Mucosa of rectum (tissue), 2 donors: ENCODE measurements at regions not wholly inside any gene's neighbourhood (a gene's known extent, or its start where the extent isn't known, plus 50 kb on each side); places are given as distances from the start of the nearest gene placed in this dataset.

ENCODE experiments used
- H3K27ac ChIP-seq, 2 donors: one replicate each; pipeline ENCODE4 v1.7.0; 2013; ENCODE audit warnings: inconsistent platforms in 2 of 2, low read depth in 2 of 2, low read length in 2 of 2
- H3K27me3 ChIP-seq, 2 donors: one replicate each; pipeline ENCODE4 v1.7.0; 2013; ENCODE audit warnings: low read length in 2 of 2; ENCODE audit not compliant: control insufficient read depth in 2 of 2, insufficient read depth in 2 of 2
- H3K36me3 ChIP-seq, 2 donors: one replicate each; pipeline ENCODE4 v1.7.0; 2013; ENCODE audit warnings: low read length in 2 of 2; ENCODE audit not compliant: control insufficient read depth in 2 of 2, insufficient read depth in 2 of 2
- H3K4me1 ChIP-seq, 2 donors: one replicate each; pipeline ENCODE4 v1.7.0; 2013; ENCODE audit warnings: low read length in 2 of 2, mild to moderate bottlenecking in 1 of 2; ENCODE audit not compliant: control insufficient read depth in 2 of 2, insufficient read depth in 2 of 2
- H3K4me3 ChIP-seq, 2 donors: one replicate each; pipeline ENCODE4 v1.7.0; 2013; ENCODE audit warnings: low read length in 2 of 2
- H3K9ac ChIP-seq, 2 donors: one replicate each; pipeline ENCODE4 v1.7.0; 2013; ENCODE audit warnings: low read length in 2 of 2, low read depth in 1 of 2, mild to moderate bottlenecking in 1 of 2
- H3K9me3 ChIP-seq, 2 donors: one replicate each; pipeline ENCODE4 v1.7.0; 2013; ENCODE audit warnings: low read length in 2 of 2; ENCODE audit not compliant: control insufficient read depth in 2 of 2
- donor health status: healthy.
- donor health status: Normal muscosa, but diverticular disease.

DNA sequence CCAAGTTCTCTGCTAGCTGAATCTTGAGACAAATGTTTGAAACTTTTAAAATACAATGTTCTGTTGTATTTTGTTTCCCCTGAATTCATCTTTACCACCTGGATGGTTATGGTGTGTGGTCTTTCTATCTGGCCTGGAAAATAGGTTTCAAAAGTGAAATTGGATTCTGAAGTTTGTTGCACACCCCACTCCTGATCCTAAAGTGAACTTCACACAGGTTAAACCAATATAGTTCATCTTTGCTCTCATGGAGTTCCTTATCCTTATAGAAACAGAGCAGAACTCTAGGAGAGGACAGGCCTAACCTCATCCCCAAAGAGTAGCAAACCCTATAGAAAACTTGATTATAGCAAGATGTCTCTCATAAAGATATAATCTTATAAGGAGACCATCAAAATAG is 179.4 kb upstream of the BCL6 start:
- Histone ChIP-seq H3K4me1 (no peaks in the 10 kb centered on the region), H3K9me3 (no peaks in the 10 kb centered on the region), H3K9ac (no peak overlapping the region), H3K36me3 (no peaks in the 10 kb centered on the region), H3K27ac (no peak overlapping the region), H3K27me3 (no peaks in the 10 kb centered on the region), H3K4me3 (no peak overlapping the region)

DNA sequence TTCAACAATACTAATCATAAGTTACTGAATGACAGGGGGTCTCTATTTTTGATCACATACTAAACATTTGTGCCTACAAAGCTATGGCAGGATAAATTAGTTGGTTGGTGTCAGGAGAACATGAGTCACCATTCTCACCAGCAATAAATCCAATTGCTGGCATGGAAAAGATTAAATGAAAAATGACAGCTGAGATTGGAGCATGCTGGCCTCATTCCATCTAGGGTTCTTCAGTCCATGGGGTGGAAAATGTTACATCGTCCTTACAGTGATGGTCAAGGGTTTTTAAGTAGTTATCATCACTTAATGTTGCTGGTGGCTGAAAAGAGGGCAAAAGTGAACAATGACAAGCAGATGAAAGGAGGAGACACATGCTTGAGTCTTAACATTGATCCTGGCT is 180.1 kb upstream of the BCL6 start:
- no peaks in the 10 kb centered on the region for H3K27me3 ChIP-seq
- no peaks in the 10 kb centered on the region for H3K36me3 ChIP-seq
- no peaks in the 10 kb centered on the region for H3K9me3 ChIP-seq
- H3K4me3 ChIP-seq = no peak overlapping the region
- H3K9ac ChIP-seq = no peak overlapping the region
- H3K4me1 ChIP-seq = no peaks in the 10 kb centered on the region
- no peak overlapping the region for H3K27ac ChIP-seq

DNA sequence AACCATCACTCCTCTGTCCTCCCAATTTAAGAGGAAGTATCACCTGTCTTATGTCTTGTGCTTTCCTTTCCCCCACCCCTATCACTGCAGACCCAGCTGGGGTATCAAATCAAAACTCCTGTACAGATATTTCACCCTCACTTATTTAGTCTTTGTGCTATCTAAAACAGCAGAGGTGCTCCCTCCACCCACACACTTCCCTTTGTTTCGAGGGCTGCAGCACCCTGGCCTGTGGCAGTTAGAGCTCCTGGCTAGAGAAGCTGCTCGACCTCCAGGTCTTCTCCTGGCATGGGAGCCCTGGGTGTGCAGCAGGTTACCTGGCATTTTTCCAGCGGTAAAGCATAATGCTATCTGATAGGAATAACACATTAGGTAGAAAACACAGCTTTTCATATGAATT is 181.4 kb upstream of the BCL6 start:
- H3K4me1 ChIP-seq = no peaks in the 10 kb centered on the region
- H3K27ac ChIP-seq = no peak overlapping the region

DNA sequence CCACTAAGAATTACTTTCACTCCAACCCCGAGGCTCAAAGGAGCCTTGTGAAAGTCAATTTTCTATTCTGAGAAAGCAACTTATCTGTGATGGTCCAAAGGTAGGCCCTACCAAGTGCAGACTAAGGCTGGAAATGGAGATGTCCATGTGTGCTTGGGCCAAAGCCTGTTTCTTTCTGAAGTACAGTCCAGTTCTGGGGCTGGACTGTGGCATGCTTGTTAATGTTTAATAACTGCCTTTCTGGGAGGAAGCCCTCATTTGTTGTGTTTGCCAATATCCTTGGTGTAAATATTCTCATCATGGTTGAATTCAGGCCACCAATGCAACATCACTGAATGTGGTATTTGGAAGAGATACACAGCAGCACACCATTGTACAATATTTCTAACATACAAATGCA is 182.3 kb upstream of the BCL6 start:
- H3K4me3 ChIP-seq = no peak overlapping the region
- no peaks in the 10 kb centered on the region for H3K9me3 ChIP-seq
- H3K27me3 ChIP-seq = no peaks in the 10 kb centered on the region
- H3K9ac ChIP-seq = no peak overlapping the region
- no peak overlapping the region for H3K27ac ChIP-seq
- no peaks in the 10 kb centered on the region for H3K36me3 ChIP-seq
- H3K4me1 ChIP-seq = no peaks in the 10 kb centered on the region

More for the DNA sequence above, 181.4 kb upstream of the BCL6 start:
- Histone ChIP-seq H3K27me3 (no peaks in the 10 kb centered on the region), H3K9me3 (no peaks in the 10 kb centered on the region), H3K4me3 (no peak overlapping the region), H3K9ac (no peak overlapping the region), H3K36me3 (no peaks in the 10 kb centered on the region)

DNA sequence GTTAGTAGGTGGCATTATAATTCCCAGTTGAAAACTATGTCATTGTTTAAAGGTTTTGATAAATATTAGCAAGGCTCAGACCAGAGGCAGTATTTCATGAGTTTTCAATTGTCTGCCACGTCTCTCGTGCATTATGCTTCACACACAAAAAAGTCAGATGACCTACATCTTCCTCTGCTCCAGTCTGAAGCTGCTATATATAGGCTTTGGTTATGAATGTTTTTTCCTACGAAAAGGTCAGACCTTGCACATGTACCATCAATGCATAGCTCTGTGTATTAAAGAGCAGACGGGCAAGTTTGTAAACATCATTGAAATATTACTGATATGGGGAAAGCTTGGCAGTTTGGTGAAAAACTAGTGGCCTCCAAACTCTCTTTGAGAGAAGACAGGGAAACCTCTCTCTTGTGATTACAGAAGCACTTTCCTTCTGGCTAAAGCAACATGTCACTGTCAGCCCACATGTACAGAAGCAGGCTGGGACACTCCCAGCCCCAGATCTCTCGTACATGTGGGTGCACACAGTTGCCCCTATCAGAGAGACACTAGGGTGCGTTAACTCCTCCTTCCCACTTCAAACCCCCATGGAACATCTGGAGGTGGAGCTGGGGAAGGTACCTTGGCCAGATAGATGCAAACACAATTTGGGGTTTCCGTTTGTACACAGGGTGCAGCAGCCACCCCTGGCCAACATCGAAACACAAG is 184.0 kb upstream of the BCL6 start:
- Histone ChIP-seq H3K36me3 (no peaks in the 10 kb centered on the region), H3K4me3 (no peak overlapping the region), H3K9ac (no peak overlapping the region)

DNA sequence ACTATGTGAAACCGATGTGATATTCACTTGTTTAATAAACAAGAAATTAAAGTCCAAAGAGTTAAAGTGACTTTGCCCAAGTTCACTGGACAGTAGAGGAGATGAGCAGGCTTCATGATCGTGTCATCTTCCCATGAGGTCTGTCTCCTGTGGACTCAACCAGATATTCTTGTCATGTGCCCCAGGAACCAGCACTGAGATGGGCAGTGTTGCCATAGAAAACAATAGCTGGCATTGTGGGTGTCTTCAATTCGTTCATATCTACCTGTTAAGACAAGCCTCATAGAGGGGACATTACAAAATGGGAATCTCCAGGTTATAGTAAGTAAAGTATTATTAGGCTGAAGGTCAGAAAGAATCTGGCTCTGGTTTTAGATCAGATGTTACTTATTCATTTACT is 184.8 kb upstream of the BCL6 start:
- H3K27ac ChIP-seq = no peak overlapping the region
- no peaks in the 10 kb centered on the region for H3K4me1 ChIP-seq
- no peaks in the 10 kb centered on the region for H3K36me3 ChIP-seq
- no peaks in the 10 kb centered on the region for H3K9me3 ChIP-seq
- H3K4me3 ChIP-seq = no peak overlapping the region
- H3K9ac ChIP-seq = no peak overlapping the region
- no peaks in the 10 kb centered on the region for H3K27me3 ChIP-seq

More for the DNA sequence above, 184.0 kb upstream of the BCL6 start:
- Histone ChIP-seq H3K9me3 (no peaks in the 10 kb centered on the region), H3K27me3 (no peaks in the 10 kb centered on the region), H3K27ac (no peak overlapping the region), H3K4me1 (no peaks in the 10 kb centered on the region)

DNA sequence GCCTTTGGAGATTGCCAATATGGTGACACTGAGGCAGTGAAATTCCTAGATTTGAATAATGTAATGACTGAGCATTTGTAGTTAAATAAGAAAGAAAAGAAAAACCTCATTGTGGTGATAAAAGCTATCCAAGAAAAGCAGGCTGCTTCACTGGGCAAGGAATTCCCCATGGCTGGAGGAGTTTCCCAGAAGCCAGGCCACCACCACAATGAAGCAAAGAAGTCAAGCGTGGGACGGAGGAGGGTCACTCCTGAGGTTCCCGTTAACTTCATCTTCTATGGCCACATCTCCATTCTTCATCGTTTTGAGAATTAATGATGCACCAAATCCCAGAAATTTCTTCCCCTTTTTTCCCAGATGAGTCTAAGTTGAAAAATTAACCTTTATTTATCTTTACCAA is 185.8 kb upstream of the BCL6 start:
- Histone ChIP-seq H3K27me3 (no peaks in the 10 kb centered on the region), H3K4me3 (no peak overlapping the region), H3K9ac (no peak overlapping the region), H3K9me3 (no peaks in the 10 kb centered on the region), H3K27ac (no peak overlapping the region), H3K4me1 (no peaks in the 10 kb centered on the region), H3K36me3 (no peaks in the 10 kb centered on the region)

DNA sequence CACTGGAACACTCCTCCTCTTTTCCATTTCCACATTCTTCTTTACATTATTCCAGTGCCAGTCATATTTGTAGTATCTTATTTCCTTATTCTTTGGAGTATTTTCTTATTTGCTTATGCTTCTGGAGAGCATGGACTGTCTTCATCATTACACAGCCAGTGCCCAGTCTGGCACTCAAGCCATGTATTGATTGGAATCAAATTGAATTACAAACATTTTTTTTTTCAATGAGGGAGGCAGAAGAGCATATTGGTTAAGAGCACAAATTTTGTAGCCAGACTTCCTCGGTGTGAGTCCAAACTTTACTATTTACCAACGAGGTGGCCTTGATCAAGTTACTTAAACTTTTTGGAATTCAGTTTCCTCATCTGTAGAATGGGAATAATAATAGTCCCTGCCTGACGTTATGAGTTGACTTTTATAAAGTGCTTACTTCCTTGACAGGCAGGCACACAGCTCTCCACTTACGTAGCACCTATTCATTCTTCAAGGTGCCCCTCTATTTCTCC is 186.6 kb upstream of the BCL6 start:
- Histone ChIP-seq H3K9ac (no peak overlapping the region), H3K4me1 (no peaks in the 10 kb centered on the region), H3K27ac (no peak overlapping the region), H3K9me3 (no peaks in the 10 kb centered on the region), H3K4me3 (no peak overlapping the region), H3K36me3 (no peaks in the 10 kb centered on the region), H3K27me3 (no peaks in the 10 kb centered on the region)

DNA sequence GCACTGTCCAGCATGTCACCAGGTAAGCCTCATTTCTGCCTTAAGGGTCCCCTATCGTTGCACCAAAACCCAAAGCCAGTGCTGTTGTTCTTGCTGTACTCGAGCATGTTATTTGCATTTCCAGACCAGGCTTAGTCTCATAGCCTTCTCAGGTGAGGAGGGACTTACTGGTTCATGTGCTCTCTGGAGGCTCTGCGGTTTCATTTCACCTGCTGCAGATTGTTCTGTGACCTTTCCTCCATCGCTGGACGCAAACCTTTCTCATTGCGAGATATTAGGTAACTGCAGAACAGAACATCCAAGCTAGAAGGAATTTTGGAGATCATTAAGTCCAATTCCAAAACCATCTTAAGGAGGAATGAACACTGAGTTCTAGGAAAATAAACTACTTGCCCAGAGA is 187.3 kb upstream of the BCL6 start:
- no peaks in the 10 kb centered on the region for H3K27me3 ChIP-seq
- no peaks in the 10 kb centered on the region for H3K36me3 ChIP-seq
- no peak overlapping the region for H3K27ac ChIP-seq
- H3K9ac ChIP-seq = no peak overlapping the region
- no peaks in the 10 kb centered on the region for H3K4me1 ChIP-seq
- no peak overlapping the region for H3K4me3 ChIP-seq
- H3K9me3 ChIP-seq = no peaks in the 10 kb centered on the region

DNA sequence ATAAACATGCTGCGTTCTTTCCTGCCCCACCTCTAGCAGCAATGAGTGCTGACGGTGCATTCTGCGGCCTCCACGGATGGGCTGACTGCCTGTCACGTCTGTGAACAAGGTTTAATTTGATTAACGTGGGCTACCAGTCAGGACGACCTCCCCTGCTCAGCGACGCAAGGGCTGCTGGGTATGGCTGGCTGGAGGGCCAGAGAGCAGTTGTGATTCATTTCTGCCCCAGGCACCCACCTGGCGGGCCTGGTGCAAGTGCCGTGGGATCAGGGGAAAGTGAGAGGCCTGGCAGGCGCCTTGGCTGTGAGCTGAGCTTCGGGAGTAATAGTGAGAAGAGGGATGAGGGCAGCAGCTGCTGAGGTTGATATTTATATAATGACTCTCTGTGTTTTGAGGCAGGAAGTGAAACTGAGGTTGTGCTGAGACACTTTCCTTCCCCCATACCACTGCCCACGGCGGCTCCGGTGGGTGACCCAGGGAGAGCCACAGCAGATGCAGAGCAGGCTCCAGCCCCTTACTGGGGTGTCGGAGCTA is 190.4 kb upstream of the BCL6 start:
- H3K9ac ChIP-seq = no peak overlapping the region
- no peak overlapping the region for H3K4me3 ChIP-seq
- H3K4me1 ChIP-seq = no peaks in the 10 kb centered on the region
- H3K27me3 ChIP-seq = no peaks in the 10 kb centered on the region
- no peak overlapping the region for H3K27ac ChIP-seq
- H3K36me3 ChIP-seq = no peaks in the 10 kb centered on the region
- H3K9me3 ChIP-seq = no peaks in the 10 kb centered on the region
